ENCODE measurements at regions not wholly inside any gene's neighbourhood (a gene's known extent, or its start where the extent isn't known, plus 50 kb on each side); places are given as distances from the start of the nearest gene placed in this dataset.

GRCh38 chr6:156662025-156662445 is 115.1 kb upstream of the ARID1B start:
- no peak for TF ChIP-seq CTCF (IDR thresholded peaks at IDR 0.05; ENCODE audit: control extremely low read depth, extremely low read depth, low read depth, missing control alignments)
- DNase-seq (ENCODE audit: extremely low spot score), result peak; percentile 47
- ChIA-PET CTCF (no interaction called here), POLR2A (no interaction called here)

GRCh38 chr6:156660389-156660788 is 116.8 kb upstream of the ARID1B start:
- DNase-seq (ENCODE audit: extremely low spot score), result no peak
- ChIA-PET CTCF (interaction anchor here (1.8 kb wide), 1 partner anchor 19 kb away, joined by 6 read pairs; no protein-coding TSS in a partner anchor), POLR2A (no interaction called here)
- no peak for TF ChIP-seq CTCF (IDR thresholded peaks at IDR 0.05; ENCODE audit: control extremely low read depth, extremely low read depth, low read depth, missing control alignments)

DNA sequence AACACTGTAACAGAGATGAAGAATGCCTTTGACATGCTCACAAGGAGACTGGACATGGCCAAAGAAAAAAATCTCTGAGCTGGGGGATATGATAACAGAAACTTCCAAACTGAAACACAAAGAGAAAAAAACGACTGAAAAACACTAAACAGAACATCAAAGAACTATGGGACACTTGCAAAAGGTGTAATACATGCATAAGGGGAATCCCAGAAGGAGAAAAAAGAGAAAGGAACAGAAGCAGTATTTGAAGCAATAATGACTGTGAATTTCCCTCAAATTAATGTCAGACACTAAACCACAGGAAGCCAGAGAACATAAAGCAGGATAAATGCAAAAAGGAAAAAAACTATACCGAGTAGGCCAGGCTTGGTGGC is 117.4 kb upstream of the ARID1B start:
- DNase-seq (ENCODE audit: extremely low spot score), result no peak
- ChIA-PET POLR2A (no interaction called here), CTCF (interaction anchor here (1.0 to 1.8 kb wide), 4 partner anchors 9 to 26 kb away, joined by 3 to 6 read pairs (median 3); no protein-coding TSS in a partner anchor)
- no peak for TF ChIP-seq CTCF (IDR thresholded peaks at IDR 0.05; ENCODE audit: control extremely low read depth, extremely low read depth, low read depth, missing control alignments)

DNA sequence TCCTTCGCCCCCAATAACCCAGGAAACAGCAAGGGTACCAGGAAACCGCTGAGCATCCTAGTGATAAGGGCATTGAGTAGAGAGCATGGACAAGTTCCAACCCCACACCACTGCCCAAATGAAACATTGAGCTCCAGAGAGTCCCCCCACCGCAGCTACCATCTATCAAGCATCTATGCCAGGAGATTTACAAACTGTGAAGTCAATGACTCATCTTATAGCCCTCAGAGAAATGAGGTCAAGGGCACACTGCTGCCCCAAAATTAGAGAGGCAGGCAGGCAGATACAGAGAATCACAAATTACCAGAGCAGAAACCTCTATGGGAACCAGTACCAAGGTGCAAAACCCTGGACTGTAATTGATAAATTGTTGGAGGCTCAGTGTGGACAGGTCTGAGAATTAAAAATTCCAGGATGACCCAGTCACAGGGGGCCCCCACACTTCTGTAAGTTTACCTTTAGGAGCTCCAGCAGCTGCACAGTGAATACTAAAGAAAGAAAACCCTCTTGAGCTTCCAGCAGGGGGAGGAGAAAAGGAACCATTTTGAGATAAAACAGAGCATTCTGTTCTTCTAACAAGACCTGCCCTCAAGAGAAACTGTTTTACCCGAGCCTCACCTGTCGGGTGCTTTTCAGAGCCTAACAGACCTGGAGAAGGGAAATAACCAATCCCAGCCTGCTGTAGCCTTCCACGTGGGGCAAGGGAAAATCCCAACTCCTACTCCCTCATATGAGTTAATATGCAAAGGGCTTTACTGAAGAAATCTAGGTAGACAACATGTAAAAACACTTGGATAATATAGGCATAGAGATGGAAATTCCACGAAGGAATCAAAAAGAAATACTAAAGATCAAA is 118.0 kb upstream of the ARID1B start:
- DNase-seq (ENCODE audit: extremely low spot score), result no peak
- POLR2A ChIA-PET, result no interaction called here
- CTCF ChIA-PET, result interaction anchor here (1.0 to 1.8 kb wide), 5 partner anchors 9 to 32 kb away, joined by 3 to 6 read pairs (median 3); no protein-coding TSS in a partner anchor
- no peak for TF ChIP-seq CTCF (IDR thresholded peaks at IDR 0.05; ENCODE audit: control extremely low read depth, extremely low read depth, low read depth, missing control alignments)

DNA sequence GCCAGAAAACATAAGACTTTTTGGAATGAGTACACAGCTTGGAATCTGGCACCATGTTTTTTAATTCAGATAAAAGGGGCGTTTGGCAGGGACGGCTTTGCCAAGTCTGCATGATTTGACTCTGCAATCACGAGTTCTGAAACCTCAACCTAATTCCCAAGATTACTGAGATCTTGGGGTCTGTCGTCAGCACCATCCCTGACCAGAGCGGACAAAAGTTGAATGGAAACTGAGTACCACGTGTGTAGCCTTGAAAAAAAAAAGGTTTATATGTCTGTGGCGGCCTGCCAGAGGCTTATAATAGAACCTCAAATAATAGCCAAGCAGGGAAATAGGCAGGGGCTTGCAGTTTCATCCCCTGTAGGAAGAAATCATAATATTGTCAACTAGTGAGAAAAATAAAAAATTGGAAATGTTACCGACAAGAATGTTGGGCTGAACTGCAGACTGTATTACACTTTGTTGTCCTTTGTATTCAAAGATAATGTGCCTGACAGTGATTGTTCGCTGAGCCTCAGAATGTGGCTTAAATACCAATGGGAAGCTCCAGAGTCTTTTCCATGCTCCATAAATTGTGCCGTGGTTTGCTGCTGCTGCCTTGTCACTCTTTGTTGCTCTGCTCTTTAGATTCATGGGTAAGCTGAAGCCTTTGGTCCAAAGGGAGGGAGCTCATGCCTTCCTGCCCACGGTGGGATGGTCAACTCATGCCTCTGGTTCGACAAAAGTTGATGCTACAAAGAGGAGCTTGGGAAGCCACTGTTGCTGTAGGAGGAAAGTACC is 118.8 kb upstream of the ARID1B start:
- no peak for TF ChIP-seq CTCF (IDR thresholded peaks at IDR 0.05; ENCODE audit: control extremely low read depth, extremely low read depth, low read depth, missing control alignments)
- ChIA-PET POLR2A (no interaction called here), CTCF (interaction anchor here (1.3 to 1.5 kb wide), 2 partner anchors 24 to 31 kb away, joined by 3 read pairs; no protein-coding TSS in a partner anchor)
- no peak for DNase-seq (ENCODE audit: extremely low spot score)

DNA sequence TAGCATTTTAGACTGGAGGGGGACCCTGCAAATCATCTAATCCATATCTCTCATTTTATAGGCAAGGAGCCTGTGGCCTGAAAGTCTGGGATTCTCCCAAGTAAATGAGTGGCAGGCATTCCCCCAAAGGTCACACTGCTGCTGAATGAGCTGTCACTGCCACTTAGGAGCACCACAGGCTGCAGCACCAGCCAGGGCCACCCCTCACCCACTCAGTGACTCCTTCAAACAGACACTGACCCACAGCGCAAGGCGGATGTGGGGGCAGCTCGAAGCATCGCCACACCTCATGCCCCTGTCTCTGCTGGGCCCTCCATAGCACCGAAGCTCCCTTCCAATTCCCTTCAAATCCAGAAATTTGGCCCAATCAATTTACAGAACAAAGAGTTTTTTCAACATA is 119.9 kb upstream of the ARID1B start:
- TF ChIP-seq CTCF (IDR thresholded peaks at IDR 0.05; ENCODE audit: control extremely low read depth, extremely low read depth, low read depth, missing control alignments), result no peak
- ChIA-PET POLR2A (no interaction called here), CTCF (interaction anchor here (1.5 kb wide), 1 partner anchor 30 kb away, joined by 3 read pairs; no protein-coding TSS in a partner anchor)
- DNase-seq (ENCODE audit: extremely low spot score), result no peak

All from GM10248 (cell line).